B cell (primary cell): ENCODE measurements at regions not wholly inside any gene's neighbourhood (a gene's known extent, or its start where the extent isn't known, plus 50 kb on each side); places are given as distances from the start of the nearest gene placed in this dataset.

Source experiments
- CTCF ChIP-seq: fragments of 200-600 bp; IDR thresholded peaks from one replicate; pipeline ENCODE4 v1.8.0; 2022; ENCODE audit warnings: antibody characterized with exemption, mild to moderate bottlenecking
- EZH2 ChIP-seq: IDR thresholded peaks from 2 replicates; pipeline ENCODE4 v1.6.1; 2012; ENCODE audit warnings: borderline replicate concordance, low read depth, mild to moderate bottlenecking, moderate library complexity, low read length; ENCODE audit not compliant: insufficient read depth, poor library complexity, severe bottlenecking

GRCh38 chr6:19032591-19033295 lies 645.6 kb downstream of the RNF144B start:
- TF ChIP-seq CTCF (no peak), EZH2 (no peak)
